ENCODE measurements at regions not wholly inside any gene's neighbourhood (a gene's known extent, or its start where the extent isn't known, plus 50 kb on each side); places are given as distances from the start of the nearest gene placed in this dataset.

GRCh38 chr2:76444732-76445131, 734.0 kb upstream of the GCFC2 start:
- no peak overlapping the region for H3K4me2 ChIP-seq (ENCODE audit: insufficient read depth, low read length)
- no peaks in the 10 kb centered on the region for H3K27me3 ChIP-seq (ENCODE audit: insufficient read depth, low read length)
- no peak overlapping the region for H2AFZ ChIP-seq (ENCODE audit: low read length)
- DNase-seq (ENCODE audit: insufficient read length, low spot score, missing footprints): no peak
- H3K36me3 ChIP-seq (ENCODE audit: insufficient read depth, low read length): no peaks in the 10 kb centered on the region
- no peaks in the 10 kb centered on the region for H3K4me1 ChIP-seq (ENCODE audit: insufficient read depth, low read length)
- TF ChIP-seq CTCF (IDR thresholded peaks at IDR 0.05; ENCODE audit: extremely low read depth, low read depth, low read length): no peak
- no peak overlapping the region for H3K27ac ChIP-seq (ENCODE audit: low read depth, low read length)
- H4K20me1 ChIP-seq (ENCODE audit: insufficient read depth, low read length): no peaks in the 10 kb centered on the region
- peaks cover under 1% of the 10 kb centered on the region for H3K9me3 ChIP-seq (ENCODE audit: low read depth, low read length)
- no peaks in the 10 kb centered on the region for H3K79me2 ChIP-seq (ENCODE audit: insufficient read depth, low read length)
- H3K4me3 ChIP-seq (ENCODE audit: insufficient read depth, low read length): no peak overlapping the region

GRCh38 chr2:76437564-76437963, 726.8 kb upstream of the GCFC2 start:
- Histone ChIP-seq H3K36me3 (ENCODE audit: insufficient read depth, low read length) (no peaks in the 10 kb centered on the region), H3K79me2 (ENCODE audit: insufficient read depth, low read length) (no peaks in the 10 kb centered on the region), H3K4me3 (ENCODE audit: insufficient read depth, low read length) (no peak overlapping the region), H3K27ac (ENCODE audit: low read depth, low read length) (no peak overlapping the region), H3K4me1 (ENCODE audit: insufficient read depth, low read length) (no peaks in the 10 kb centered on the region), H3K4me2 (ENCODE audit: insufficient read depth, low read length) (no peak overlapping the region), H3K9me3 (ENCODE audit: low read depth, low read length) (no peaks in the 10 kb centered on the region), H4K20me1 (ENCODE audit: insufficient read depth, low read length) (no peaks in the 10 kb centered on the region), H3K27me3 (ENCODE audit: insufficient read depth, low read length) (no peaks in the 10 kb centered on the region), H2AFZ (ENCODE audit: low read length) (no peak overlapping the region)
- no peak for TF ChIP-seq CTCF (IDR thresholded peaks at IDR 0.05; ENCODE audit: extremely low read depth, low read depth, low read length)
- no peak for DNase-seq (ENCODE audit: insufficient read length, low spot score, missing footprints)

GRCh38 chr2:76429374-76429773, 718.7 kb upstream of the GCFC2 start:
- no peak overlapping the region for H3K27ac ChIP-seq (ENCODE audit: low read depth, low read length)
- H3K4me1 ChIP-seq (ENCODE audit: insufficient read depth, low read length): no peaks in the 10 kb centered on the region
- TF ChIP-seq CTCF (IDR thresholded peaks at IDR 0.05; ENCODE audit: extremely low read depth, low read depth, low read length): no peak
- no peak overlapping the region for H3K4me2 ChIP-seq (ENCODE audit: insufficient read depth, low read length)
- H2AFZ ChIP-seq (ENCODE audit: low read length): no peak overlapping the region
- H3K79me2 ChIP-seq (ENCODE audit: insufficient read depth, low read length): no peaks in the 10 kb centered on the region
- H3K4me3 ChIP-seq (ENCODE audit: insufficient read depth, low read length): no peak overlapping the region
- H4K20me1 ChIP-seq (ENCODE audit: insufficient read depth, low read length): no peaks in the 10 kb centered on the region
- peaks cover 2% of the 10 kb centered on the region for H3K9me3 ChIP-seq (ENCODE audit: low read depth, low read length)
- DNase-seq (ENCODE audit: insufficient read length, low spot score, missing footprints): no peak
- H3K36me3 ChIP-seq (ENCODE audit: insufficient read depth, low read length): no peaks in the 10 kb centered on the region
- H3K27me3 ChIP-seq (ENCODE audit: insufficient read depth, low read length): no peaks in the 10 kb centered on the region

GRCh38 chr2:76427452-76427851, 716.7 kb upstream of the GCFC2 start:
- H3K4me3 ChIP-seq (ENCODE audit: insufficient read depth, low read length): no peak overlapping the region
- no peaks in the 10 kb centered on the region for H3K79me2 ChIP-seq (ENCODE audit: insufficient read depth, low read length)
- no peaks in the 10 kb centered on the region for H4K20me1 ChIP-seq (ENCODE audit: insufficient read depth, low read length)
- H3K27me3 ChIP-seq (ENCODE audit: insufficient read depth, low read length): no peaks in the 10 kb centered on the region
- DNase-seq (ENCODE audit: insufficient read length, low spot score, missing footprints): no peak
- no peak for TF ChIP-seq CTCF (IDR thresholded peaks at IDR 0.05; ENCODE audit: extremely low read depth, low read depth, low read length)
- no peak overlapping the region for H3K4me2 ChIP-seq (ENCODE audit: insufficient read depth, low read length)
- H3K36me3 ChIP-seq (ENCODE audit: insufficient read depth, low read length): no peaks in the 10 kb centered on the region
- H2AFZ ChIP-seq (ENCODE audit: low read length): no peak overlapping the region
- H3K4me1 ChIP-seq (ENCODE audit: insufficient read depth, low read length): no peaks in the 10 kb centered on the region
- H3K27ac ChIP-seq (ENCODE audit: low read depth, low read length): no peak overlapping the region
- peaks cover 2% of the 10 kb centered on the region for H3K9me3 ChIP-seq (ENCODE audit: low read depth, low read length)
